H1 (cell line): ENCODE measurements at regions not wholly inside any gene's neighbourhood (a gene's known extent, or its start where the extent isn't known, plus 50 kb on each side); places are given as distances from the start of the nearest gene placed in this dataset.

Experiments
- CTCF ChIA-PET: fragments of 300-600 bp; sonication (Branson Sonifier 250); formaldehyde crosslinking; loops from one replicate; lab custom pipeline; 2021; ENCODE audit not compliant: partially characterized antibody; lab: Charles Lee
- POLR2A ChIA-PET: fragments of 300-600 bp; sonication (Branson Sonifier 250); formaldehyde crosslinking; loops from one replicate; lab custom pipeline; 2021; ENCODE audit warnings: inconsistent platforms; ENCODE audit not compliant: partially characterized antibody; lab: Charles Lee
- DNase-seq, 2 experiments: peaks; one replicate each; pipeline versions ENCODE4 v3.0.0 to v3.0.0-alpha.2; 2010 to 2022; ENCODE audit warnings: low spot score in 2 of 2, low read depth in 1 of 2, mixed read lengths in 1 of 2
- FAIRE-seq: peaks from 2 replicates; lab custom pipeline; 2011; peaks lifted over from hg19 to GRCh38; lab: Jason Lieb, UNC
- H2AFZ ChIP-seq: 2 replicates; pipeline ENCODE4 v1.8.1; 2012; ENCODE audit warnings: low read length, inconsistent platforms
- H2AK5ac ChIP-seq: 2 replicates; pipeline ENCODE4 v1.6.1; 2013; ENCODE audit warnings: low read depth, low read length
- H2BK120ac ChIP-seq: replicated peaks from 2 replicates; pipeline ENCODE3; 2013; ENCODE audit warnings: low read depth, low read length, inconsistent platforms
- H2BK12ac ChIP-seq: 2 replicates; pipeline ENCODE4 v1.6.1; 2013; ENCODE audit warnings: low read depth, low read length
- H2BK15ac ChIP-seq: 2 replicates; pipeline ENCODE4 v1.6.1; 2013; ENCODE audit warnings: low read length
- H2BK20ac ChIP-seq: 2 replicates; pipeline ENCODE4 v1.6.1; 2013; ENCODE audit warnings: low read length
- H2BK5ac ChIP-seq: 2 replicates; pipeline ENCODE4 v1.6.1; 2013; ENCODE audit warnings: low read depth, low read length
- H3K14ac ChIP-seq: 2 replicates; pipeline ENCODE4 v1.6.1; 2013; ENCODE audit warnings: inconsistent platforms; ENCODE audit not compliant: insufficient read length
- H3K18ac ChIP-seq: 2 replicates; pipeline ENCODE4 v1.6.1; 2013; ENCODE audit warnings: low read length; ENCODE audit errors: extremely low read depth
- H3K23ac ChIP-seq: 2 replicates; pipeline ENCODE4 v1.6.1; 2013; ENCODE audit warnings: inconsistent platforms; ENCODE audit not compliant: insufficient read length
- H3K23me2 ChIP-seq: 2 replicates; pipeline ENCODE4 v1.6.1; 2013; ENCODE audit warnings: low read depth, low read length
- H3K27ac ChIP-seq: 2 replicates; pipeline ENCODE4 v1.6.1; 2011; ENCODE audit warnings: low read depth, low read length, inconsistent platforms
- H3K27me3 ChIP-seq, 4 experiments: replicated peaks in 1 of 4; 1 replicate in 1 of 4; 2 replicates in 3 of 4; pipeline versions ENCODE4 v1.6.1 to v1.8.1; 2011 to 2013; ENCODE audit warnings: low read length in 3 of 4, mild to moderate bottlenecking in 3 of 4, inconsistent platforms in 2 of 4, mixed read lengths in 2 of 4, moderate library complexity in 1 of 4; ENCODE audit not compliant: control insufficient read depth in 3 of 4, insufficient read depth in 3 of 4; ENCODE audit errors: extremely low read depth in 1 of 4
- H3K36me3 ChIP-seq, 4 experiments: 2 replicates each; pipeline versions ENCODE4 v1.6.1 to v1.8.1; 2011 to 2013; ENCODE audit warnings: mild to moderate bottlenecking in 4 of 4, low read length in 3 of 4, moderate library complexity in 2 of 4, control low read depth in 1 of 4, inconsistent platforms in 1 of 4; ENCODE audit not compliant: insufficient read depth in 4 of 4, control insufficient read depth in 2 of 4
- H3K4ac ChIP-seq: replicated peaks from 2 replicates; pipeline ENCODE3; 2013; ENCODE audit warnings: low read length, low read depth, mixed read lengths, inconsistent platforms; ENCODE audit not compliant: insufficient read length
- H3K4me1 ChIP-seq, 4 experiments: replicated peaks in 1 of 4; 1 replicate in 1 of 4; 2 replicates in 3 of 4; pipeline versions ENCODE4 v1.6.1 to v1.8.1; 2011 to 2013; ENCODE audit warnings: low read length in 3 of 4, inconsistent platforms in 2 of 4, mixed read lengths in 1 of 4; ENCODE audit not compliant: insufficient read depth in 4 of 4, control insufficient read depth in 3 of 4
- H3K4me2 ChIP-seq, 2 experiments: 2 replicates each; pipeline versions ENCODE4 v1.6.1 to v1.8.1; 2011 to 2013; ENCODE audit warnings: low read depth in 2 of 2, low read length in 2 of 2, control low read depth in 1 of 2, inconsistent platforms in 1 of 2, mild to moderate bottlenecking in 1 of 2; ENCODE audit not compliant: insufficient read depth in 1 of 2
- H3K4me3 ChIP-seq, 4 experiments: fragments of 200-600, 300-600 bp in 1 of 4; sonication (generic), shearing (Covaris generic), sonication (Bioruptor Twin) in 1 of 4; 2 replicates each; pipeline versions ENCODE4 v1.5.1 to v1.8.1; 2011 to 2016; ENCODE audit warnings: low read length in 4 of 4, low read depth in 3 of 4, control low read depth in 2 of 4, inconsistent platforms in 2 of 4, mild to moderate bottlenecking in 2 of 4, mixed read lengths in 1 of 4, moderate library complexity in 1 of 4; ENCODE audit not compliant: insufficient read depth in 2 of 4; ENCODE audit errors: extremely low read depth in 1 of 4
- H3K56ac ChIP-seq: replicated peaks from 2 replicates; pipeline ENCODE3; 2013; ENCODE audit warnings: low read depth, mild to moderate bottlenecking, mixed read lengths, low read length, inconsistent platforms; ENCODE audit not compliant: insufficient read length
- H3K79me1 ChIP-seq: 2 replicates; pipeline ENCODE4 v1.6.1; 2013; ENCODE audit warnings: low read depth, low read length, control low read depth
- H3K79me2 ChIP-seq, 2 experiments: 2 replicates each; pipeline versions ENCODE4 v1.6.1 to v1.8.1; 2012 to 2013; ENCODE audit warnings: low read length in 2 of 2, mild to moderate bottlenecking in 2 of 2, inconsistent platforms in 1 of 2; ENCODE audit not compliant: insufficient read depth in 2 of 2, control insufficient read depth in 1 of 2
- H3K9ac ChIP-seq, 4 experiments: replicated peaks in 1 of 4; 1 replicate in 1 of 4; 2 replicates in 3 of 4; pipeline versions ENCODE4 v1.6.1 to v1.8.1; 2011 to 2013; ENCODE audit warnings: low read depth in 3 of 4, low read length in 3 of 4, control low read depth in 2 of 4, mild to moderate bottlenecking in 2 of 4, moderate library complexity in 2 of 4, inconsistent platforms in 1 of 4; ENCODE audit errors: extremely low read depth in 1 of 4
- H3K9me3 ChIP-seq, 2 experiments: 2 replicates each; pipeline versions ENCODE4 v1.6.1 to v1.8.1; 2012 to 2013; ENCODE audit warnings: mild to moderate bottlenecking in 2 of 2, moderate library complexity in 2 of 2, control low read depth in 1 of 2, inconsistent platforms in 1 of 2, low read depth in 1 of 2, low read length in 1 of 2, mixed read lengths in 1 of 2; ENCODE audit not compliant: insufficient read depth in 2 of 2
- H4K20me1 ChIP-seq, 2 experiments: replicated peaks in 1 of 2; 2 replicates each; pipeline versions ENCODE3 to v1.8.1; 2011 to 2013; ENCODE audit warnings: inconsistent platforms in 2 of 2, low read length in 2 of 2, mild to moderate bottlenecking in 1 of 2; ENCODE audit not compliant: insufficient read depth in 2 of 2, control insufficient read depth in 1 of 2
- H4K5ac ChIP-seq: 2 replicates; pipeline ENCODE4 v1.6.1; 2013; ENCODE audit warnings: low read length, low read depth, mixed read lengths, inconsistent platforms; ENCODE audit not compliant: insufficient read length
- H4K8ac ChIP-seq: 2 replicates; pipeline ENCODE4 v1.8.0; 2013; ENCODE audit warnings: mild to moderate bottlenecking, moderate library complexity, low read length, inconsistent platforms; ENCODE audit not compliant: insufficient read depth; ENCODE audit errors: extremely low read depth
- H4K91ac ChIP-seq: replicated peaks from 2 replicates; pipeline ENCODE3; 2013; ENCODE audit warnings: low read length, mixed read lengths, inconsistent platforms; ENCODE audit not compliant: insufficient read length
- BACH1 ChIP-seq: IDR thresholded peaks from 2 replicates; pipeline ENCODE4 v1.6.1; 2012; ENCODE audit warnings: low read length, improper control_type of control experiment
- CEBPB ChIP-seq: IDR thresholded peaks from 2 replicates; pipeline ENCODE4 v1.6.1; 2012; ENCODE audit warnings: low read depth, low read length
- SAP30 ChIP-seq: fragments of 300-600 bp; sonication (generic); IDR thresholded peaks from 2 replicates; pipeline ENCODE4 v1.7.1; 2012; ENCODE audit warnings: low read length, moderate library complexity, mild to moderate bottlenecking, inconsistent platforms; ENCODE audit not compliant: insufficient read depth, insufficient replicate concordance
- SRF ChIP-seq: IDR thresholded peaks from 2 replicates; pipeline ENCODE4 v1.6.1; 2011; ENCODE audit warnings: mild to moderate bottlenecking, low read depth, low read length, moderate library complexity
- YY1 ChIP-seq: IDR thresholded peaks from 2 replicates; pipeline ENCODE4 v1.6.1; 2011; ENCODE audit warnings: low read depth, mild to moderate bottlenecking, low read length
- WGBS, 2 experiments: shearing (Covaris generic) in 1 of 2; methylation state at CpG; one replicate each; pipeline versions ENCODE4 v1.1.6 to v1.1.7; 2013 to 2015; ENCODE audit warnings: low lambda C conversion rate in 2 of 2, mixed read lengths in 2 of 2, inconsistent platforms in 1 of 2, low coverage in 1 of 2, missing lambda C conversion rate in 1 of 2; ENCODE audit not compliant: insufficient replicate concordance in 2 of 2, insufficient coverage in 1 of 2, insufficient read length in 1 of 2; ENCODE audit errors: extremely low coverage in 1 of 2, missing lambda C conversion rate in 1 of 2; 5-methylcytosine and 5-hydroxymethylcytosine counted together

DNA sequence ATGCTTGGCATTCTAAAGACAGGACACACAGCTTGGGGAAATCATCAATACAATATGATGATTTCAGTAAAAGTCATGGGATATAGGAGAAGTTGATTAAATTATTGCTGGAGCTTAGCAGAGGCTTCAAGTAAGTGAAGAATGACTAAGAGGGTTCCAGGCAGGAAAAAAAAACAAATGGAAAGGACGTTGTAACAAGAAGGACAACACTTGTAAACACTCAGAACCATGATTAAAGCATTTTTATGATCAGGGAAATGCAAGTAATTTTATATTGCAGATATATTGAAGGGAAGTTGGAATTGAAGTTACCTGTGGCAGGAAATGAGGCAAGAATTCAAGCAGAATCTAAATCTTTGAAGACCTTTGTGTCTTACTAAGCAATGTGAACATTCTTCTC lies 602.7 kb upstream of the NEGR1 start:
- POLR2A ChIA-PET = no interaction called here
- Histone ChIP-seq H3K27ac (no peak overlapping the region), H3K79me1 (no peaks in the 10 kb centered on the region), H2AK5ac (no peak overlapping the region), H3K23ac (no peak overlapping the region), H2BK20ac (no peak overlapping the region), H3K4me3 (no peak overlapping the region), H3K4me1 (no peaks in the 10 kb centered on the region), H3K14ac (no peak overlapping the region), H3K27me3 (no peaks in the 10 kb centered on the region), H2AFZ (no peak overlapping the region), H3K4ac (no peak overlapping the region), H4K8ac (no peak overlapping the region), H4K20me1 (no peaks in the 10 kb centered on the region), H3K23me2 (no peaks in the 10 kb centered on the region), H3K36me3 (no peaks in the 10 kb centered on the region), H3K79me2 (no peaks in the 10 kb centered on the region), H3K9ac (no peak overlapping the region), H3K56ac (no peak overlapping the region), H2BK5ac (no peak overlapping the region), H2BK12ac (no peak overlapping the region), H3K9me3 (no peaks in the 10 kb centered on the region), H2BK15ac (no peak overlapping the region), H2BK120ac (no peak overlapping the region), H3K18ac (no peak overlapping the region), H3K4me2 (no peak overlapping the region), H4K5ac (no peak overlapping the region), H4K91ac (no peak overlapping the region)
- 89% methylated on average over 1 of the region's 1 CpG; no CpG with 5 or more reads in 1 of the 2 experiments for WGBS, 2 experiments
- FAIRE-seq (no peak), DNase-seq (no peak)
- CTCF ChIA-PET = interaction anchor here (0.9 kb wide), 1 partner anchor 435 kb away, joined by 3 read pairs; no protein-coding TSS in a partner anchor
- TF ChIP-seq BACH1 (no peak), CEBPB (no peak), YY1 (no peak), SRF (no peak), SAP30 (no peak)
